ENCODE measurements at regions not wholly inside any gene's neighbourhood (a gene's known extent, or its start where the extent isn't known, plus 50 kb on each side); places are given as distances from the start of the nearest gene placed in this dataset.

- Histone ChIP-seq H3K27me3 (replicated peaks; ENCODE audit: control insufficient read depth, insufficient read depth, low read length) (no peaks in the 10 kb centered on the region), H3K4me3 (replicated peaks; ENCODE audit: low read depth, low read length) (no peak overlapping the region), H3K36me3 (ENCODE audit: control insufficient read depth, insufficient read depth, low read length) (no peaks in the 10 kb centered on the region)
- TF ChIP-seq, protein P1, sequence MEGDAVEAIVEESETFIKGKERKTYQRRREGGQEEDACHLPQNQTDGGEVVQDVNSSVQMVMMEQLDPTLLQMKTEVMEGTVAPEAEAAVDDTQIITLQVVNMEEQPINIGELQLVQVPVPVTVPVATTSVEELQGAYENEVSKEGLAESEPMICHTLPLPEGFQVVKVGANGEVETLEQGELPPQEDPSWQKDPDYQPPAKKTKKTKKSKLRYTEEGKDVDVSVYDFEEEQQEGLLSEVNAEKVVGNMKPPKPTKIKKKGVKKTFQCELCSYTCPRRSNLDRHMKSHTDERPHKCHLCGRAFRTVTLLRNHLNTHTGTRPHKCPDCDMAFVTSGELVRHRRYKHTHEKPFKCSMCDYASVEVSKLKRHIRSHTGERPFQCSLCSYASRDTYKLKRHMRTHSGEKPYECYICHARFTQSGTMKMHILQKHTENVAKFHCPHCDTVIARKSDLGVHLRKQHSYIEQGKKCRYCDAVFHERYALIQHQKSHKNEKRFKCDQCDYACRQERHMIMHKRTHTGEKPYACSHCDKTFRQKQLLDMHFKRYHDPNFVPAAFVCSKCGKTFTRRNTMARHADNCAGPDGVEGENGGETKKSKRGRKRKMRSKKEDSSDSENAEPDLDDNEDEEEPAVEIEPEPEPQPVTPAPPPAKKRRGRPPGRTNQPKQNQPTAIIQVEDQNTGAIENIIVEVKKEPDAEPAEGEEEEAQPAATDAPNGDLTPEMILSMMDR (IDR thresholded peaks at IDR 0.05; ENCODE audit: insufficient read depth, low read length, poor library complexity, severe bottlenecking) = no peak
- no peak for DNase-seq (ENCODE audit: extremely low read depth, insufficient read length)
Observed at GRCh38 chr4:31283679-31284078, 563.5 kb downstream of the PCDH7 start.

- H3K36me3 ChIP-seq (ENCODE audit: control insufficient read depth, insufficient read depth, low read length) = no peaks in the 10 kb centered on the region
- no peaks in the 10 kb centered on the region for H3K27me3 ChIP-seq (replicated peaks; ENCODE audit: control insufficient read depth, insufficient read depth, low read length)
- TF ChIP-seq, protein P1 (IDR thresholded peaks at IDR 0.05; ENCODE audit: insufficient read depth, low read length, poor library complexity, severe bottlenecking) = no peak
- no peak for DNase-seq (ENCODE audit: extremely low read depth, insufficient read length)
- H3K4me3 ChIP-seq (replicated peaks; ENCODE audit: low read depth, low read length) = no peak overlapping the region
Observed at GRCh38 chr4:31290836-31291235, 570.7 kb downstream of the PCDH7 start.

GRCh38 chr4:31291238-31291637 lies 571.1 kb downstream of the PCDH7 start:
- DNase-seq (ENCODE audit: extremely low read depth, insufficient read length) = no peak
- Histone ChIP-seq H3K4me3 (replicated peaks; ENCODE audit: low read depth, low read length) (no peak overlapping the region), H3K27me3 (replicated peaks; ENCODE audit: control insufficient read depth, insufficient read depth, low read length) (no peaks in the 10 kb centered on the region), H3K36me3 (ENCODE audit: control insufficient read depth, insufficient read depth, low read length) (no peaks in the 10 kb centered on the region)
- TF ChIP-seq, protein P1 (IDR thresholded peaks at IDR 0.05; ENCODE audit: insufficient read depth, low read length, poor library complexity, severe bottlenecking) = no peak

DNA sequence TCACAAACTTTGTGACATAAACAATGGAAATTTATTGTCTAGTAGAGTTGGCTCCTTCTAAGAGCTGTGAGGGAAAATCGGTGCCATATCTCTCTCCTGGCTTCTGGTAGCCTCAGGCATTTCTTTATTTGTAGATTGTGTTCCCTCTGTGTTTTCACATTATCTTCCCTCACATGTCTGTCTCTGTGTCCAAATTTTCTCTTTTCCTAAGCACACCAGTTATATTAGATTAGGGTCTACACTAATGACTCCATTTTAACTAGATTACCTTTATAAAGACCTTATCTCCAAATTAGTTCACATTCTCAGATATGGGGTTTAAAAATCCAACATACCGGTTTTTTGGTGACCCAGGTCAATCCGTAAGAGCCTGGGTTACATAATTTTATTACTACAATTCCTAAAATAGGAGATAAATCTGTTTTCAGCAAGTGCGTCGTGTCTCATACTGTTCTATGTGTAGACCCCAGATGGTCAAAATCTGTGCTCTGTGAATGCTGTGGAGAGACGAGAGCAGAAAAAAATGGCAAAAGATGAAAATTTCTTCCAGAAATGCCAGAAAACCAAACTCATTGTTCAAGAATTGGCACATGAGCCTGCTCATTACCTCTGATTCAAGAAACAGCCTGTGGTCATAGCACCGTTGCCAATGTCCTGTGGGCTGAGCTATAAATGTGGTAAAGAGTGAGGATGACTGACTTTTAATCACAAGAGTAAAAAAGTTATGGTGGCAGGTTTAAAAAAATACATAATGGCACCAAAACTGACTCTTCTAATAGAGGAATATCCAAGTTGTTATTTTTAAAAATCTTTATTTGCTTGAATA lies 574.7 kb downstream of the PCDH7 start:
- H3K4me3 ChIP-seq (replicated peaks; ENCODE audit: low read depth, low read length) = no peak overlapping the region
- no peak for DNase-seq (ENCODE audit: extremely low read depth, insufficient read length)
- no peaks in the 10 kb centered on the region for H3K36me3 ChIP-seq (ENCODE audit: control insufficient read depth, insufficient read depth, low read length)
- no peaks in the 10 kb centered on the region for H3K27me3 ChIP-seq (replicated peaks; ENCODE audit: control insufficient read depth, insufficient read depth, low read length)
- TF ChIP-seq, protein P1 (IDR thresholded peaks at IDR 0.05; ENCODE audit: insufficient read depth, low read length, poor library complexity, severe bottlenecking) = no peak

GRCh38 chr4:31298737-31299136 lies 578.6 kb downstream of the PCDH7 start:
- Histone ChIP-seq H3K27me3 (replicated peaks; ENCODE audit: control insufficient read depth, insufficient read depth, low read length) (no peaks in the 10 kb centered on the region), H3K4me3 (replicated peaks; ENCODE audit: low read depth, low read length) (no peak overlapping the region), H3K36me3 (ENCODE audit: control insufficient read depth, insufficient read depth, low read length) (no peaks in the 10 kb centered on the region)
- TF ChIP-seq, protein P1 (IDR thresholded peaks at IDR 0.05; ENCODE audit: insufficient read depth, low read length, poor library complexity, severe bottlenecking) = no peak
- no peak for DNase-seq (ENCODE audit: extremely low read depth, insufficient read length)
